ENCODE measurements at regions not wholly inside any gene's neighbourhood (a gene's known extent, or its start where the extent isn't known, plus 50 kb on each side); places are given as distances from the start of the nearest gene placed in this dataset.

DNA sequence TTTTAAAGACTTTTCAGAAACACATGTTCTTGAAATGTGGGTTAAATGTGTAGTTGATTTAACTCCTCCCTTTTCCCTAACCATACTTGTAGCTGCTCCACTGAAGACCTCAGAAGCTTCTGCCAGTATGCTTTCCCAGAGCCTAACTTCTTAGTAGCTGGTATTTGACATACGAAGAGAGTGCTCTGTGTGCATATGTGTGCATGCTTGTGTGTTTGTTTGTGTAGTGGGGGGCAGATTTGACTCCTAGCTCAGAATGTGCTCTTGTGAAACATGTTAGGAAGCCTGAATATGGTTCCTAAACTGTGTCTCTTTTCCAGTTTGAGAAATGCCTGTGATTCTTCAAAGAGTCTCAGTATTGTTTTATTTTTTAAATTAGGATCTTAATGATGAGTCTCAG is 420.4 kb downstream of the PCNX1 start:
- Histone ChIP-seq H3K4me1 (ENCODE audit: insufficient read depth, low read length) (peaks cover 19% of the 10 kb centered on the region), H3K9ac (ENCODE audit: extremely low read depth, insufficient read length, low read length) (no peak overlapping the region), H3K27me3 (ENCODE audit: insufficient read depth, low read length) (no peaks in the 10 kb centered on the region), H3K79me1 (ENCODE audit: insufficient read depth, low read depth, low read length, poor library complexity, severe bottlenecking) (no peaks in the 10 kb centered on the region), H2BK12ac (ENCODE audit: insufficient read length, low read depth, low read length) (no peak overlapping the region), H3K23me2 (ENCODE audit: insufficient read length, low read depth, low read length, poor library complexity, severe bottlenecking) (no peaks in the 10 kb centered on the region), H3T11ph (ENCODE audit: low read length) (no peak overlapping the region), H4K5ac (ENCODE audit: insufficient read length, low read depth, low read length) (no peak overlapping the region), H4K8ac (replicated peaks; ENCODE audit: insufficient read length, low read depth, low read length) (no peak overlapping the region), H3K27ac (ENCODE audit: insufficient read length, low read depth, low read length) (no peak overlapping the region), H3K23ac (ENCODE audit: insufficient read length, low read depth, low read length) (no peak overlapping the region), H3K4me2 (ENCODE audit: insufficient read depth, insufficient read length, low read length) (no peak overlapping the region), H2AFZ (ENCODE audit: low read length) (no peak overlapping the region), H2BK5ac (ENCODE audit: insufficient read length, low read length) (no peak overlapping the region), H2BK15ac (ENCODE audit: low read depth, low read length) (no peak overlapping the region), H4K20me1 (ENCODE audit: control insufficient read depth, insufficient read depth, insufficient read length) (no peaks in the 10 kb centered on the region), H3K79me2 (ENCODE audit: insufficient read depth, low read length) (peaks cover 24% of the 10 kb centered on the region), H3K18ac (ENCODE audit: insufficient read length, low read depth, low read length) (no peak overlapping the region), H3K56ac (ENCODE audit: insufficient read length, low read depth, low read length) (no peak overlapping the region), H2BK120ac (ENCODE audit: low read depth, low read length, poor library complexity, severe bottlenecking) (no peak overlapping the region), H3K14ac (ENCODE audit: insufficient read depth, low read length) (no peak overlapping the region), H3K4ac (ENCODE audit: low read depth, low read length) (no peak overlapping the region), H4K91ac (ENCODE audit: insufficient read length, low read depth, low read length) (no peak overlapping the region), H3K9me3 (ENCODE audit: control insufficient read depth, low read depth, low read length) (no peaks in the 10 kb centered on the region), H2AK5ac (ENCODE audit: insufficient read length, low read length) (no peak overlapping the region), H2BK20ac (ENCODE audit: low read depth, low read length, poor library complexity, severe bottlenecking) (no peak overlapping the region)
- H3K27ac Mint-ChIP-seq, result peak overlapping the region in 2 of 3 experiments; percentile 49 to 55; a peak in 2 of 7 replicates
- peaks cover 44 to 45% of the 10 kb centered on the region in 2 experiments for H3K4me1 Mint-ChIP-seq
- no peak for DNase-seq
- H3K9me3 Mint-ChIP-seq, result no peaks in the 10 kb centered on the region; a peak in 2 of 5 replicates
- no CpG with 5 or more reads among the region's 1 CpG for WGBS (ENCODE audit: extremely low coverage, insufficient read length, low lambda C conversion rate)
- H3K36me3 Mint-ChIP-seq (ENCODE audit: insufficient read depth in 1 of 3, low read depth in 3 of 3), result peaks cover 3 to 17% (median 7%) of the 10 kb centered on the region in 3 experiments; a peak in 5 of 7 replicates
- H3K4me3 Mint-ChIP-seq, result no peak overlapping the region
- H3K27me3 Mint-ChIP-seq (ENCODE audit: low read depth), result no peaks in the 10 kb centered on the region
- TF ChIP-seq, protein P1, sequence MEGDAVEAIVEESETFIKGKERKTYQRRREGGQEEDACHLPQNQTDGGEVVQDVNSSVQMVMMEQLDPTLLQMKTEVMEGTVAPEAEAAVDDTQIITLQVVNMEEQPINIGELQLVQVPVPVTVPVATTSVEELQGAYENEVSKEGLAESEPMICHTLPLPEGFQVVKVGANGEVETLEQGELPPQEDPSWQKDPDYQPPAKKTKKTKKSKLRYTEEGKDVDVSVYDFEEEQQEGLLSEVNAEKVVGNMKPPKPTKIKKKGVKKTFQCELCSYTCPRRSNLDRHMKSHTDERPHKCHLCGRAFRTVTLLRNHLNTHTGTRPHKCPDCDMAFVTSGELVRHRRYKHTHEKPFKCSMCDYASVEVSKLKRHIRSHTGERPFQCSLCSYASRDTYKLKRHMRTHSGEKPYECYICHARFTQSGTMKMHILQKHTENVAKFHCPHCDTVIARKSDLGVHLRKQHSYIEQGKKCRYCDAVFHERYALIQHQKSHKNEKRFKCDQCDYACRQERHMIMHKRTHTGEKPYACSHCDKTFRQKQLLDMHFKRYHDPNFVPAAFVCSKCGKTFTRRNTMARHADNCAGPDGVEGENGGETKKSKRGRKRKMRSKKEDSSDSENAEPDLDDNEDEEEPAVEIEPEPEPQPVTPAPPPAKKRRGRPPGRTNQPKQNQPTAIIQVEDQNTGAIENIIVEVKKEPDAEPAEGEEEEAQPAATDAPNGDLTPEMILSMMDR (conservative IDR thresholded peaks at IDR 0.05), result no peak
